HG02852 (cell line): ENCODE measurements at regions not wholly inside any gene's neighbourhood (a gene's known extent, or its start where the extent isn't known, plus 50 kb on each side); places are given as distances from the start of the nearest gene placed in this dataset.
"Not testable (repeated sequence)": the region's sequence is repeated elsewhere in the genome, so short reads cannot be mapped to it uniquely, and the experiment has no call there.

ENCODE experiments used
- ATAC-seq: cut with Tn5 transposase; IDR thresholded peaks from one replicate; pipeline ENCODE4 v1.9.1; 2021; ENCODE audit warnings: mild to moderate bottlenecking, moderate library complexity; ENCODE audit not compliant: unreplicated experiment

DNA sequence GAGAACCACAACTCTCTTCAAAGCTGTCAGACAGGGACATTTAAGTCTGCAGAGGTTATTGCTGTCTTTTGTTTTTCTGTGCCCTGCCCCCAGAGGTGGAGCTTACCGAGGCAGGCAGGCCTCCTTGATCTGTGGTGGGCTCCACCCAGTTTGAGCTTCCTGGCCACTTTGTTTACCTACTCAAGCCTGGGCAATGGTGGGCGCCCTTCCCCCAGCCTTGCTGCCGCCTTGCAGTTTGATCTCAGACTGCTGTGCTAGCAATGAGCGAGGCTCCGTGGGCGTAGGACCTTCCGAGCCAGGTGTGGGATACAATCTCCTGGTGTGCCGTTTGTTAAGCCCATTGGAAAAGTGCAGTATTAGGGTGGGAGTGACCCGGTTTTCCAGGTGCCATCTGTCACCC lies 822.1 kb downstream of the KCNMA1 start:
- ATAC-seq: not testable (repeated sequence)

DNA sequence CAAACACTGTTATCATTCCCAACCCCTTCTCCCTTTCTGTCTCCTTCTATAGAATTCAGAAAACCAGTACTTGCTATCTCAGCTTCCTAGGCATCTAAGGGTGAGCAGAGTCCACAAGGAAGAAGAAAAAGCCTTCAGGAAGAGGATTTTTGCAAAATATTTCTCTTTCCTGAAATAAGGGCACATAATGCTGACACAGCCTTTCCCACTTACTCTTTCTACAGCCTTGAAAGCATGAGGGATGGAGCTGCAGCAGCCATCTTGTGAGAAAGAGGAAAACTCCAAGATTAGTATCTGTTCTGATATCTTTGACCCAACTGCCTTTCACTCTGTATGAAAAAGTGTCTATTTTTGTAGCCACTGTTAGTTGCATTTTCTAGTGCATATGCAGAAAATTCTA lies 826.2 kb downstream of the KCNMA1 start:
- ATAC-seq: no peak

DNA sequence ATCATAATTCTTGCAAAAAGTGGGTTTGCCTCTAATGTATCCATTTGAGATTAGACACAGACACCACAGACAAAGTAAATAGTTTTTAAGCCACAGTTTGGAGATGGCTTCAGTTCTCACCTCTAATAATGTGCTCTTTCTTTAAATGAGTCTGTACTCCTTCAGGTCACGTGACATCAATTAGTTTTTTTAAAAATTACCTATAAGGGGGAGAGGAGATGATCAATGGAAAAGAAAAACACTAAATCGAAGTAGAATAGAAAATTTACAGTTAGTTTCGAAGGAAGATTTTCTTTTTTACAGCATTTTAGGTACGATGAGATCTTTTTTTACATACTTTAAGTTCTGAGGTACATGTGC lies 849.2 kb downstream of the KCNMA1 start:
- no peak for ATAC-seq

GRCh38 chr10:76787746-76788451 lies 849.7 kb downstream of the KCNMA1 start:
- ATAC-seq: no peak

- no peak for ATAC-seq
Observed at GRCh38 chr10:76786504-76787072, 851.0 kb downstream of the KCNMA1 start.

GRCh38 chr10:76784076-76784475 lies 853.5 kb downstream of the KCNMA1 start:
- ATAC-seq: no peak

GRCh38 chr10:76779796-76780301 lies 857.8 kb downstream of the KCNMA1 start:
- no peak for ATAC-seq

DNA sequence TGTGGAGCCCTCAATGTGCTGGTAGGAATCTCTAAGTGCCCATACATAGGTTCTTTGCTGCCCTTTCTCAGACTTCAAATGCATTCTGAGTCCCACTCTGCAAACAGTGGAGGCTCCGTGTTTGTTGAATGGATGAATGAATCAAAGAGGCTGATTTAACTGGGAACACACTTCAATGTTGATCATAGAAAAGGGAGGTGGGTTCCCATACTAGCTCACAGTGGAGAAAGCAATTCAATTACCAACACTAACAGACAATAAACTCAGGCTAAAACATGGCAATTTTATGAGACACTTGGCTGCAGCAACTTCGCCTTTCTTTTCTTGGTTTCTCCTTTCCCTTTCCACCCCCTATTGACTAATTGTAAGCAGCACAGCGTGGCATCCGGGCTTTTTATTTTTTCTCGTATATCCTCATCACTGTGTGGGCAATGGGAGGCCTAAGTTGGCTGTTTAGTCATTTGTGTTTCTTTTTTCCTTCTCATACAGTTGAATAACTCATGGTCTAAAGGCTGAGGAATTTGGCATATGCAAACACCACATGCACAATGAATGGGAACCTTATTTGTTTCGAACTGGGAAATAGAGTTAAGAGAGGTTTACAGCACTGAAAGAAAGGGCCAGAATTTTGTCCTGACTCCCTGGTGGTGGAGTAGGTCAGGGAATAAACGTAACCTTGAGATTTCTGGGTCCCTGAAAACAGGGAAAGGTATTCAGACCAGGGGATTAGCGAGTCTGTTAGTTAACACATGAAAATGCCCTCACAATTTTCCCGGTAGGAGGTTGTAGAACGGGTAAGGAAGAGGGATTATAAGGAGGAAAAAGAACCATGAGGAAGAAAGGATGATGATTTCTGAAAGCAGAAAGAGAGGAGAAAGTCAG lies 858.5 kb downstream of the KCNMA1 start:
- ATAC-seq: no peak

DNA sequence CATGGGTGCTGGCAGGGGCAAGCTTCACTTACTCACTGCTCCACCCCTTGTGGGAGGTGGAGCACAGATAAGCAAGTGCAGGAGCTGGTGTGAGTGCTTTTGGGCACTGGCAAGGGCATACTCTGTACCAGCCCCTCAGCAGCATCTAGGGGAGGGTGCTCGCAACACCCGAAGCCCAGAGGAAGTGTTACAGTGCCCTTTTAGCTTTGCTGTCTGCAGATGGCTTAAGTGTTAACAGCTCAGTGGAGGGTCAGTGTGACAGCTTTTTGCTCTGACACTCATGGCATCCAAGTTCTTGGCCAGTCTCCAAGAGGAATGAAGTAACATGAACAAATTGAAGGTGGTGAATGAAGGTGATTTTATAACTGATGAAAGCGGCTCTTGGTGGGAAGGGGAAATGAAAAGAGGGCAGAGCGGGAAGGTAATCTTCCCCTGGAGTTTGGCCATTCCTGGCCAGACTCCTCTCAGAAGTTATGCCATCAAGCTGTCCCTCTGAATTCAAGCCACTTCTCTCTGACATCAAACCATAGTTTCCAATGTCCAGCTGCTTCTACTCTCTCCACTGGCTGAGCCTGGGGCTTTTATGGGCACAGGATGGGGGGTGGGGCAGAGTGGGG lies 862.5 kb downstream of the KCNMA1 start:
- ATAC-seq: no peak

DNA sequence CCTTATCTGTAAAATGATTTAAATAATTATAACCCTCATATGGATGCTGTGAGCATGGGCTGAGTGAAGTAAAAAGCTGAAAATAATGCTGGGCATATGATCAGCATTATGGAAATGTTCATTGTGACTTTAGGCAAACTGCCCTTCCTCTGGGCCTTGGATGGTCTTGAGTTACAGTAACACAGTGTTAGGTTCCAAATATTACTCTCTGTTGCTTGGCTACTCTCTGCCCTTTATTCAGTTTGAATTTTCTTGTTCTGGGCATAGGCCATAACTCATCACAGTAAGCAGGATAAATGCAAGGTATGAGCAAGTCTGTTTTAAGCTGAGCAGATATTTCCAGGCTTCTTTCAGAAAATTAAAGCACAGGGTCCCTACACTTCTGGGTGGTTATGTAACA lies 868.0 kb downstream of the KCNMA1 start:
- ATAC-seq: no peak

GRCh38 chr10:76769161-76769560 lies 868.4 kb downstream of the KCNMA1 start:
- ATAC-seq: no peak

- no peak for ATAC-seq
Observed at GRCh38 chr10:76766682-76767081, 870.9 kb downstream of the KCNMA1 start.

GRCh38 chr10:76764921-76765320 lies 872.7 kb downstream of the KCNMA1 start:
- not testable (repeated sequence) for ATAC-seq

DNA sequence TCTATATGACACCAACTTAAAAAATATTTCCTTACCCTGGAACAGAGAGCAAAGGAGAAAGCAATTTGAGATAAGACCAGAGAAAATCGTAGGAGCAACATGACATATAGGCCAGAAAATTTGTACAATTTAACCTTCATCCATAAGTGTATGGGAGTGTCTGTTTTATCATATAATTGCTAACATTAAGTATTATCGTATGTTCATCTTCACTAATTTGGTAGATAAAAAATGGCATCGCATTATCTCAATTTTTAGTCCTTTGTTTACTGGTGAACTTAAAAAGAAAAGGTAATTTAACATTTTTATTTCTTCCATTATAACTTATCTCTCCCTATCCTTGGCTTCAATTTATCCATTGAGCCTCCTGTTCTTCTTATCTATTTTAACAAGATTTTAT lies 873.4 kb downstream of the KCNMA1 start:
- ATAC-seq: no peak

DNA sequence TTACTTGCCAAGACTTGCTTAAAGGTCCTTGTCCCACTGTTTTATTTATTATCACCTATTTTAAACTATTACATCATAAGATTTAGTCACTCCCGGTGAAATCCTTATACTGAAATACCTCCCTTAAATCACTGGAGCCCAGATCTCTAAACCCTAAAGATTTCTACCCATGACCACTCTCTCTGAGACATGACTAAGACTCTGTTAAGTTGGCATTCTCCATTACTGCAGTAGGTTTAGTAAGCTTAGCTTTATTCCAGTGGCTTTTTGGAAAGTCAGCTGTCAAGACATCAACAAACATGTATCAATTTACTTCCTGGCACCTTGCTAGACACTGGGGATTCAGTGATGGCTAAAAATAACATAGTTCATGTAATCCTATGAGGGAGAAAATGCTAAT lies 874.2 kb downstream of the KCNMA1 start:
- no peak for ATAC-seq

DNA sequence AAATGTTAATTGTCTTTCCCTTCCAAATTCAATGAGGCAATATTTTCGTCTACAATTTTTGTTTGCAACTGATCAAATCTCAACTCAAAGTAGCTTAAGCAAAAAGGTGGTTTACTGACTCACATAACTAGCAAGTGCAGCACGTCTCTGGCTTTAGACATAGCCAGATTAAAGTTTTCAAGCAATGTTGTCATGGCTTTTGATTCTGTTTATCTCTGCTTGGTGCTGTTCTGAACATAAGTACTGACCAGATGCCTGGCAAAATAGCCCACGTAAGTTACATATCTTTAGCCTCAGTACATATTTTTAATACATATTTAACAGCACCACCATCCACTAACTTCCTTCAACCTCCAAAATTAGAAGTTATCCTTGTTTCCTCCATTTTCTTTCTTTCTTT lies 877.9 kb downstream of the KCNMA1 start:
- ATAC-seq: no peak

DNA sequence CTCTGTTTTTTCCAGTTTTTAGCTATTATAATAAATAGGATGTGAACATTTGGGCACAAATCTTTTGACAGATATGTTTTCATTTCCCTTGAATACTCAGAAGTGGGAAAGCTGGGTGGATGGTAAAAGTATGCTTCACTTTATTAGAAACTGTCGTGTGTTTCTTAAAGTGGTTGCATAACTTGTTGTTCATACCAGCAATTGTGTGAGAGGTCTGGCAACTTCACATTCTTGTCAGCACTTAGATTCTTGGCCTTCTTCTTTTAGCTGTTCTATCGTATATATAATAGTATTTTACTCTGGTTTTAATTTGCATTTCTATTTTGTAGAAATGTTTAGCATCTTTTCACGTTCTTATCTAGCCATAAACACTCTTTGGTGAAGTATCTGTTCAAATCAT lies 894.4 kb downstream of the KCNMA1 start:
- ATAC-seq: no peak

- no peak for ATAC-seq
Observed at GRCh38 chr10:76740514-76740913, 897.1 kb downstream of the KCNMA1 start.

DNA sequence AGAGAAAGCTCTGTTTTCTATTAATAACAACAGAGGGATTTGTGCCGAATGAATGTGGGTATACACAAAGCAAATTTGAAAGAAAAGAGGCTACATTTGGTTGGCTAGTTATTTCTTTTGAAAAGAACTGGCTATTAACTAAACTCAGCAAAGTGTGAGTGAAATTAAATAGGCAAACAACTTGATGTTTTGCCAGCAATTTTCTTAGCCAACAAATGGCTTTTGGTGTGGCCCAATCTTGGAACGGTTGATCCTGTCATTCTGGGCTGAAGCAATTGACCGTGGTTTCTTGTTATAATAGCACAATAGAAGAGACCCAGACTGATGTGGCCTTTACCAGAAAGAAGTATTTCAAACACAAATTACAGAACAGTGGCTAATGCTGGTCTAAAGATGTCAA lies 898.6 kb downstream of the KCNMA1 start:
- no peak for ATAC-seq

DNA sequence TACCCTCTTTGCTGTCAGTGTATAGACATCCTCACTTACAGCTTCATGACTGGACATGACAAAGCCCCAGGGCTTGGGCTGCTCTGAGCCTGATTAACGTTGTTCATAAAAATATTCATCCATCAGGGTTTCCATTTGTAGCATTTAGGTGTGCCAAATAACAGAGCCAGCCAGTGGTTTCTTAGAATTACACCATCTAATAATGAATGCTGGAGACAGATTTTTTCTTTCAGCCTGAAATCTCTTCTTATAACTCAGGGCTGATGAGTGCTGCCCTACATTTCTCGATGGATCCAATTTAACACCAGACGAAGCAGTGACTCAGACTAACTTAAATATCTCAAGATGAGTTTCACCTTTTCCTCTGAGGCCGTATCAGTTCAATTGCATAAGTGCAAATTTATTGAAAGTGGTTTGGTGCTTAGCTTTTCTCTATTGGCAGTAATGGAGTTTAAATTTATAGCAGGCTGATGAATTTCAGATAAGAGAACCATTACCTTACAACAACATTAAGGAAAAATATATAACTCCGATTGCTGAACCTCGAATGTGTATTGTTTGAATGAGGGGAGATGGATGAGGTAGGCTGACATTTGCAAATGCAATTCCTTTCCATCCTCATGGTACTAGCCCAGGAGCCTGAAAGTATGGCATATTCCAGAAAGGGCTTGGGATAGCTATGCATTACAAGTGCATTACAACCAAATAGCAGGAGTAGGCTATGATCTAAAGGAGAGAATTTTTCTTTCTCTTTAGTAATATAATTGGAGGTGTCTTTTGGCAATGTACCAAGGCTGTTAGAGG lies 900.6 kb downstream of the KCNMA1 start:
- no peak for ATAC-seq

DNA sequence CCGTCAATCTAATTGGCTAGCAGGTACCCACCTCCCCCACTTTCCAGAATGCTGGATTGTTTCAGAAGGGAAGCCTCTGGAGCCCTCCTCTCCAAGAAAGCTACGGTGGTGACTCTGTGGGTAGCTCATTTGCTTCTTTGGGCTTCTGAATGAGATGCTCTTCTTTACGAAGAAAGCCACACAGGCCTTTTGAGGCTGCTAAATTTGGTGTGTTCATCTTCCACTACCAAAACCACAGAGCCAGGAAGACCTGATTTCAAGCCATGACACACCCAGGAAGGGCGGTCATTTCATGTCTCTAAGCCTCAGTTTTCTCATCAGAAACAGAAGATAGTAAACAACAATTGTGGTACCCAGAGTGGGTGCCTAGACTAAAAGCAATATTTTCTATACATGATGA lies 901.2 kb downstream of the KCNMA1 start:
- no peak for ATAC-seq
